ENCODE measurements at regions not wholly inside any gene's neighbourhood (a gene's known extent, or its start where the extent isn't known, plus 50 kb on each side); places are given as distances from the start of the nearest gene placed in this dataset.

DNA sequence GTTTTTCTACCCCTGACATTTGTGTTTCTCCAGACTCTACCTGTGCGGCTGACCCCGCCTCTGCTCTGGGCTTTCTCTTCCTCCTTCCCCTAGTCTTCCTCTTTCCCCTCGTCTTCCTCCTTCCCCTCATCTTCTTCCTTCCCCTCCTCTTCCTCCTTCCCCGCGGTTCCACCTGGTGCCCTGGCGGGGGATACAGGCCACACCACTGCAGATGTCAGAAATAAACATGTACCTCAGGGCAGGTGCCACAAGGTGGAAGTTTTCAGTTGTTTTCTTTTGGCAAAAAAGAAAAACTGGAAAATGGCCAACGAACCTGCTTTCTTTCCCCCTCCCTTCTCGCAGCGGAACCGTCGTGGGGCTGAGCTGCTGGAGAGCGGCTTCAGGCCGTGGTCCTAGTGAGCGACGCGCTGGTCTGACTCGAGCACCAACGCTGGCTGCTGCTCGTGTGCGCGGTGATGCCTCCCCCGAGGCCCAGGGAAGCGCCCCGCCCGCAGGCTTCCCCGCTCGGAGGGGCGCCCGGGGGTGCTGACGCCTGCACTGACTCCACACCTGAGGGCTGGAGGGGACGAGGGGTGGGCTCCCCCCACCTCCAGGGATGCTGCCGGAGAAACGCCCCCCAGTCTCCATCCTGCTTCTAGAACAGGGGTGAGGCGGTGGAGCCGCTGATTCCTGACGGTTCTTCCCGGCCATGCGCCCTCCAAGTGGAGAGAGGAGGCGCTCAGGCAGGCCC lies 83.7 kb upstream of the ZNF516 start:
- peaks cover 0 to 4% of the 10 kb centered on the region in 2 experiments; a peak in 2 of 5 replicates for H3K9me3 Mint-ChIP-seq
- H3K27ac Mint-ChIP-seq: no peak overlapping the region
- Histone ChIP-seq H3K18ac (ENCODE audit: insufficient read length, low read depth, low read length) (no peak overlapping the region), H2BK20ac (ENCODE audit: low read depth, low read length, poor library complexity, severe bottlenecking) (no peak overlapping the region), H3K23me2 (ENCODE audit: insufficient read length, low read depth, low read length, poor library complexity, severe bottlenecking) (no peaks in the 10 kb centered on the region), H4K8ac (replicated peaks; ENCODE audit: insufficient read length, low read depth, low read length) (no peak overlapping the region), H2BK12ac (ENCODE audit: insufficient read length, low read depth, low read length) (no peak overlapping the region), H3K79me2 (ENCODE audit: insufficient read depth, low read length) (no peaks in the 10 kb centered on the region), H3K23ac (ENCODE audit: insufficient read length, low read depth, low read length) (no peak overlapping the region), H3K4me1 (ENCODE audit: insufficient read depth, low read length) (no peaks in the 10 kb centered on the region; the same call in 1 of the 2 replicates), H3K9ac (ENCODE audit: extremely low read depth, insufficient read length, low read length) (no peak overlapping the region), H2AFZ (ENCODE audit: low read length) (no peak overlapping the region), H3K27me3 (ENCODE audit: insufficient read depth, low read length) (no peaks in the 10 kb centered on the region; the same call in 1 of the 2 replicates), H4K20me1 (ENCODE audit: control insufficient read depth, insufficient read depth, insufficient read length) (no peaks in the 10 kb centered on the region), H4K91ac (ENCODE audit: insufficient read length, low read depth, low read length) (no peak overlapping the region), H3K56ac (ENCODE audit: insufficient read length, low read depth, low read length) (no peak overlapping the region), H3K79me1 (ENCODE audit: insufficient read depth, low read depth, low read length, poor library complexity, severe bottlenecking) (no peaks in the 10 kb centered on the region), H4K5ac (ENCODE audit: insufficient read length, low read depth, low read length) (no peak overlapping the region), H3K9me3 (ENCODE audit: control insufficient read depth, low read depth, low read length) (no peaks in the 10 kb centered on the region), H3K4me2 (ENCODE audit: insufficient read depth, insufficient read length, low read length) (no peak overlapping the region), H2BK15ac (ENCODE audit: low read depth, low read length) (no peak overlapping the region), H3K27ac (ENCODE audit: insufficient read length, low read depth, low read length) (no peak overlapping the region), H3T11ph (ENCODE audit: low read length) (no peak overlapping the region), H2BK5ac (ENCODE audit: insufficient read length, low read length) (no peak overlapping the region), H3K14ac (ENCODE audit: insufficient read depth, low read length) (no peak overlapping the region), H2BK120ac (ENCODE audit: low read depth, low read length, poor library complexity, severe bottlenecking) (no peak overlapping the region), H2AK5ac (ENCODE audit: insufficient read length, low read length) (no peak overlapping the region), H3K4ac (ENCODE audit: low read depth, low read length) (no peak overlapping the region)
- no peak overlapping the region; a peak in 1 of 5 replicates for H3K4me3 Mint-ChIP-seq
- WGBS (ENCODE audit: extremely low coverage, insufficient read length, low lambda C conversion rate): no CpG with 5 or more reads among the region's 39 CpGs
- TF ChIP-seq, protein P1, sequence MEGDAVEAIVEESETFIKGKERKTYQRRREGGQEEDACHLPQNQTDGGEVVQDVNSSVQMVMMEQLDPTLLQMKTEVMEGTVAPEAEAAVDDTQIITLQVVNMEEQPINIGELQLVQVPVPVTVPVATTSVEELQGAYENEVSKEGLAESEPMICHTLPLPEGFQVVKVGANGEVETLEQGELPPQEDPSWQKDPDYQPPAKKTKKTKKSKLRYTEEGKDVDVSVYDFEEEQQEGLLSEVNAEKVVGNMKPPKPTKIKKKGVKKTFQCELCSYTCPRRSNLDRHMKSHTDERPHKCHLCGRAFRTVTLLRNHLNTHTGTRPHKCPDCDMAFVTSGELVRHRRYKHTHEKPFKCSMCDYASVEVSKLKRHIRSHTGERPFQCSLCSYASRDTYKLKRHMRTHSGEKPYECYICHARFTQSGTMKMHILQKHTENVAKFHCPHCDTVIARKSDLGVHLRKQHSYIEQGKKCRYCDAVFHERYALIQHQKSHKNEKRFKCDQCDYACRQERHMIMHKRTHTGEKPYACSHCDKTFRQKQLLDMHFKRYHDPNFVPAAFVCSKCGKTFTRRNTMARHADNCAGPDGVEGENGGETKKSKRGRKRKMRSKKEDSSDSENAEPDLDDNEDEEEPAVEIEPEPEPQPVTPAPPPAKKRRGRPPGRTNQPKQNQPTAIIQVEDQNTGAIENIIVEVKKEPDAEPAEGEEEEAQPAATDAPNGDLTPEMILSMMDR (conservative IDR thresholded peaks at IDR 0.05): no peak; the same call in 2 of the 3 replicates
- DNase-seq: no peak
- H3K36me3 Mint-ChIP-seq (ENCODE audit: insufficient read depth in 1 of 3, low read depth in 3 of 3): no peaks in the 10 kb centered on the region; a peak in 1 of 7 replicates
- peaks cover 0 to 4% of the 10 kb centered on the region in 2 experiments; a peak in 2 of 4 replicates for H3K4me1 Mint-ChIP-seq
- H3K27me3 Mint-ChIP-seq (ENCODE audit: low read depth): peaks cover 13% of the 10 kb centered on the region
